Skeletal muscle tissue (tissue), 3 donors: ENCODE measurements at regions not wholly inside any gene's neighbourhood (a gene's known extent, or its start where the extent isn't known, plus 50 kb on each side); places are given as distances from the start of the nearest gene placed in this dataset.

Experiments
- H3K27ac ChIP-seq: one replicate; pipeline ENCODE4 v1.7.0; 2013; ENCODE audit warnings: mild to moderate bottlenecking, low read depth, low read length, inconsistent platforms
- H3K27me3 ChIP-seq, 3 donors: one replicate each; pipeline ENCODE4 v1.7.0; 2013; ENCODE audit warnings: low read length in 3 of 3; ENCODE audit not compliant: control insufficient read depth in 3 of 3, insufficient read depth in 3 of 3
- H3K36me3 ChIP-seq, 3 donors: one replicate each; pipeline ENCODE4 v1.7.0; 2013; ENCODE audit warnings: low read length in 3 of 3; ENCODE audit not compliant: control insufficient read depth in 3 of 3, insufficient read depth in 3 of 3
- H3K4me1 ChIP-seq, 3 donors: one replicate each; pipeline ENCODE4 v1.7.0; 2013; ENCODE audit warnings: low read length in 3 of 3, mild to moderate bottlenecking in 3 of 3; ENCODE audit not compliant: control insufficient read depth in 3 of 3, insufficient read depth in 3 of 3
- H3K4me3 ChIP-seq, 3 donors: one replicate each; pipeline ENCODE4 v1.7.0; 2013; ENCODE audit warnings: low read length in 3 of 3
- H3K9ac ChIP-seq, 3 donors: one replicate each; pipeline ENCODE4 v1.7.0; 2013; ENCODE audit warnings: low read length in 3 of 3, mild to moderate bottlenecking in 3 of 3, moderate library complexity in 2 of 3, low read depth in 1 of 3
- H3K9me3 ChIP-seq, 3 donors: one replicate each; pipeline ENCODE4 v1.7.0; 2013; ENCODE audit warnings: low read length in 3 of 3; ENCODE audit not compliant: control insufficient read depth in 3 of 3
- donor health status: Osteomylitis.

DNA sequence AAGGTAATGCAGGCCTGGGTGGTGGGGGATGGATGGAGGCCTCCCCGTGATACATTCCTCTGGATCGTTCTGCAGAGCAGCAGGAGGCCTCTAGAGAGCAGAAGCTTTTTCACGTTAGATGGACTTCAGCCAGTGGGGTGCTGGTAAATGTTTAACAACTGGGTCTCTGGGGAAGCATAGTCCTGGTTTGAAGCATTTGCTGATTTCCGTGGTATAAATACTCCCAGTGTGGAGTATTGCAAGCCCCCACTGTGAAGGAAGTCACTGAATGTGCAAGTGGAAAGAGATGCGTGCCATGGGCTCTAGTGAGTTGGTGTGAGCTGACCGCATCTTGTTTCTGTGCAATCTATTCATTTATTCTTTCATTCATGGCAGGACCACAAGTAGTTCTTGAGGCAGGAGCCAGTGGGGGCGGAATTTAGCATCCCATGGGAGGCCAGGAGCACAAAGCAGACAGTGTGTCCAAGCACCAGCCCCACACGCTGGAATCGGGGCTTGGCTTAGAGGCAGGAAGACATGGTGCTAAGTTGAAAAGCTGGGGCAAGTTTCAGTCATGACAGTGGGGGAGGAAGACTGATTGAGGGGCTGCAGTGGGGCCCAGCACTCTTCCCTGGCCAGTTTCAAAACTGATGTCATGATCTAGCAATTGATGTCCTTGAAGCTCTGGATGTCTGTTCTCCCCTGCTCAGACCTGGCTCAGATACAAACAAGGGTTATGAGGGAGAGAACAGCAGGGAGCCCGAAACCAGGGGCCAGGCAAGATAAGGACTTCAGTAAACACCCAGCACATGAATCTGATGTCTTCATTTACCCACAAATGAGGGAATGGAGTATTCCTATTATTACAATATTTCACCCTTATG lies 280.9 kb upstream of the LYZL1 start:
- Histone ChIP-seq H3K4me3 (no peak overlapping the region), H3K9ac (no peak overlapping the region), H3K27ac (no peak overlapping the region), H3K4me1 (no peaks in the 10 kb centered on the region), H3K9me3 (peaks cover 0 to 2% (median 2%) of the 10 kb centered on the region in 3 donors), H3K27me3 (no peaks in the 10 kb centered on the region), H3K36me3 (no peaks in the 10 kb centered on the region)

- H3K27me3 ChIP-seq, result no peaks in the 10 kb centered on the region
- H3K9ac ChIP-seq, result no peak overlapping the region
- no peaks in the 10 kb centered on the region for H3K36me3 ChIP-seq
- no peak overlapping the region for H3K4me3 ChIP-seq
- H3K27ac ChIP-seq, result no peak overlapping the region
- peaks cover 0 to 2% (median 2%) of the 10 kb centered on the region in 3 donors for H3K9me3 ChIP-seq
- no peaks in the 10 kb centered on the region for H3K4me1 ChIP-seq
These were observed 279.4 kb upstream of the LYZL1 start for GRCh38 chr10:29009464-29009863.

DNA sequence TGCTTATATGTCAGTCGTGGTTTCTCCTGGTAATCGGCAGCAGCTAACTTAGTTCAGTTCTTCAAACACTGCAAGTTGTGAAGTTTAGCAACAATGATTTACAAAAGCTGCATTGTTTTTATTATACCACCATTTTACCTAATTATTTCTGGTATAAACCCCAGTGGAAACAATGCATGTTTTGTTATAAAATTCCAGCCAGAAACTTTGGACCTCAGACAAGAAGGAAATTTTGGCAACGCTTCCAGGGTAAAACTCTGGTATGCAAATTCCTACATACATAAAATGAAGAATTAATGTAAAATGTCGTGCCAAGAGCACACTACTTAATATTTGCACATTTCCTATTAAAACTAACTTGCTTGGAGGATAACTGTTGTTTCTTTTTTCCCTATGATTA lies 277.4 kb upstream of the LYZL1 start:
- Histone ChIP-seq H3K27me3 (peaks cover 0 to 5% (median 0%) of the 10 kb centered on the region in 3 donors), H3K9ac (no peak overlapping the region), H3K36me3 (no peaks in the 10 kb centered on the region)

GRCh38 chr10:29012926-29013554 lies 275.8 kb upstream of the LYZL1 start:
- Histone ChIP-seq H3K27ac (no peak overlapping the region), H3K9me3 (peaks cover under 1 to 3% (median 1%) of the 10 kb centered on the region in 3 donors)

More for the DNA sequence above, 277.4 kb upstream of the LYZL1 start:
- Histone ChIP-seq H3K9me3 (peaks cover 2 to 3% (median 2%) of the 10 kb centered on the region in 3 donors), H3K4me1 (no peaks in the 10 kb centered on the region), H3K27ac (no peak overlapping the region), H3K4me3 (no peak overlapping the region)

GRCh38 chr10:29021591-29021990 lies 267.3 kb upstream of the LYZL1 start:
- H3K36me3 ChIP-seq, result no peaks in the 10 kb centered on the region
- H3K9me3 ChIP-seq, result no peaks in the 10 kb centered on the region
- no peaks in the 10 kb centered on the region for H3K4me1 ChIP-seq
- no peak overlapping the region for H3K9ac ChIP-seq
- no peak overlapping the region for H3K27ac ChIP-seq
- no peak overlapping the region for H3K4me3 ChIP-seq
- H3K27me3 ChIP-seq, result no peaks in the 10 kb centered on the region

More at GRCh38 chr10:29012926-29013554, 275.8 kb upstream of the LYZL1 start:
- H3K4me1 ChIP-seq, result no peaks in the 10 kb centered on the region
- H3K4me3 ChIP-seq, result no peak overlapping the region
- no peak overlapping the region for H3K9ac ChIP-seq
- no peaks in the 10 kb centered on the region for H3K36me3 ChIP-seq
- H3K27me3 ChIP-seq, result peaks cover 0 to 5% (median 0%) of the 10 kb centered on the region in 3 donors

DNA sequence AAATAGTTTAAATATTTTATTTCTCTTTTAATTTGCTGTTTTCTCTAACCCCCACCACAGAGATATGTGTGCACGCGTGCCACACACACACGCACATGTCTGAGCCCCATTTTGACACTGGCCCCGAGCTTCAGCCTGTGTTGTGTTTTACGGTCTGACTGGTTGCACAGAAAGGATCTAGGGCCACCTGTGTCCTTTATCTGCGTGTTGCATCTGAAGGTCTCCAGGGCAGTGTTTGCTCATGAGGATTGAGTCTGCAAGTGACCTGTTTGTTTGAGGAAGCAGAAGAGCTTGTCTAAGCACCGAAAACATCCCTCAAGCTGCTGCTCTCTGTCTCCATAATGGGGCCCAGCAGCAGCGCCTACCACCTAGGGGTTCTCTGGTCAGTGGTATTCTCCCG lies 266.4 kb upstream of the LYZL1 start:
- H3K9ac ChIP-seq, result no peak overlapping the region
- no peak overlapping the region for H3K4me3 ChIP-seq
- no peaks in the 10 kb centered on the region for H3K9me3 ChIP-seq
- H3K36me3 ChIP-seq, result no peaks in the 10 kb centered on the region
- no peak overlapping the region for H3K27ac ChIP-seq
- H3K4me1 ChIP-seq, result no peaks in the 10 kb centered on the region
- H3K27me3 ChIP-seq, result peaks cover 0 to 2% (median 0%) of the 10 kb centered on the region in 3 donors

GRCh38 chr10:29023678-29024077 lies 265.2 kb upstream of the LYZL1 start:
- Histone ChIP-seq H3K27me3 (peaks cover 0 to 2% (median 0%) of the 10 kb centered on the region in 3 donors), H3K9me3 (no peaks in the 10 kb centered on the region), H3K4me3 (no peak overlapping the region), H3K27ac (no peak overlapping the region), H3K36me3 (no peaks in the 10 kb centered on the region), H3K9ac (no peak overlapping the region), H3K4me1 (no peaks in the 10 kb centered on the region)

DNA sequence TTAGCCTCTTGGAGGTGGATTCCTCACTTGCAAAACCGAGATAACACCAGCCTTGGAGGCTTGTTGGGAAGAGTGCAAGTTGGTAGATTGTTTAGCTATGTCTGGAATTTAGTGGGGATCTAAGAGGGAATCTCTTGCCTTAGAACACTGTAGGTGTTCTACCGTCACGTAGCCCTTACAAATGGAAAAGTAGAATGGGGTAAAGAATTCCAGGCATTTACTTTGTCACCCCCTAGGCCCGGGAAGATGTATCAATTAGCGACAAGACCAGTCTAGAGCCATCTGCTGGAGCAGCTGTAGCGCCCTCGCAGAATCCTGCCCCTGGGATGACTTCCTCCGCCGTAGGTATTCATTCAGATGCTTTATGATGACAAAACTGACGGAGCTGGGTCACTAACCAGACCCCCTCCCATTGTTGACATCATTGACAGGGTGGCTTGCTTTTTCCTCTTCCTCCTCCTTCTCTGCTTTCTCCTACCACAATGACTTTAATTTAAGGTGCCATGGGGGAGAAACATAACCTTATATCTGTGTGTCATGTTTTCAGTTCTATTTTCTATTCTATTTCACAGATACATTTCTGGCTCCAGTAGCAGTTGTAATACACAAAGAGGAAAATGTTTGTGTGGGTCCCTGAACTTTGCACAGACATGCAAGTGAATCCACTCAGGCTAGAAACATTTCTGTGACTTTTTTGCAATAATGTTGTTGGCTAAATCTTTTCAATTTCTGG lies 262.6 kb upstream of the LYZL1 start:
- no peak overlapping the region for H3K4me3 ChIP-seq
- H3K4me1 ChIP-seq, result no peaks in the 10 kb centered on the region
- no peak overlapping the region for H3K9ac ChIP-seq
- H3K9me3 ChIP-seq, result no peaks in the 10 kb centered on the region
- no peaks in the 10 kb centered on the region for H3K36me3 ChIP-seq
- H3K27me3 ChIP-seq, result peaks cover 0 to 2% (median 0%) of the 10 kb centered on the region in 3 donors
- H3K27ac ChIP-seq, result no peak overlapping the region

GRCh38 chr10:29026802-29027580 lies 261.9 kb upstream of the LYZL1 start:
- Histone ChIP-seq H3K27ac (no peak overlapping the region), H3K27me3 (peaks cover 0 to 2% (median 0%) of the 10 kb centered on the region in 3 donors), H3K9me3 (no peaks in the 10 kb centered on the region), H3K36me3 (no peaks in the 10 kb centered on the region), H3K9ac (no peak overlapping the region), H3K4me1 (no peaks in the 10 kb centered on the region), H3K4me3 (no peak overlapping the region)
